T-helper 2 cell (primary cell): ENCODE measurements at regions not wholly inside any gene's neighbourhood (a gene's known extent, or its start where the extent isn't known, plus 50 kb on each side); places are given as distances from the start of the nearest gene placed in this dataset.
"Not testable (repeated sequence)": the region's sequence is repeated elsewhere in the genome, so short reads cannot be mapped to it uniquely, and the experiment has no call there.

Experiments
- DNase-seq, 5 experiments: peaks; one replicate each; pipeline versions ENCODE4 v3.0.0 to v3.0.0-alpha.2; 2012 to 2022

- no peak for DNase-seq
These were observed 190.3 kb downstream of the TMEM167A start for GRCh38 chr5:82886911-82887310.

- no peak for DNase-seq
These were observed 191.4 kb downstream of the TMEM167A start for GRCh38 chr5:82885627-82886389.

- DNase-seq: no peak
These were observed 192.2 kb downstream of the TMEM167A start for GRCh38 chr5:82884821-82885471.

- no peak for DNase-seq
These were observed 194.9 kb downstream of the TMEM167A start for GRCh38 chr5:82882316-82882715.

- DNase-seq: no peak
These were observed 195.5 kb downstream of the TMEM167A start for GRCh38 chr5:82881571-82882174.

GRCh38 chr5:82879089-82879488, 198.1 kb downstream of the TMEM167A start:
- no peak for DNase-seq

- no peak for DNase-seq
These were observed 203.7 kb downstream of the TMEM167A start for GRCh38 chr5:82873452-82873851.

- not testable (repeated sequence) for DNase-seq
These were observed 204.6 kb downstream of the TMEM167A start for GRCh38 chr5:82872321-82873288.

GRCh38 chr5:82865625-82866024, 211.6 kb downstream of the TMEM167A start:
- no peak for DNase-seq

GRCh38 chr5:82863266-82863665, 213.9 kb downstream of the TMEM167A start:
- no peak for DNase-seq

- DNase-seq: no peak
These were observed 214.5 kb downstream of the TMEM167A start for GRCh38 chr5:82862711-82863110.

GRCh38 chr5:82862261-82862660, 214.9 kb downstream of the TMEM167A start:
- DNase-seq: no peak

- no peak for DNase-seq
These were observed 215.5 kb downstream of the TMEM167A start for GRCh38 chr5:82861701-82862100.

GRCh38 chr5:82859451-82860140, 217.6 kb downstream of the TMEM167A start:
- DNase-seq: no peak

GRCh38 chr5:82858151-82859025, 218.8 kb downstream of the TMEM167A start:
- DNase-seq: no peak

GRCh38 chr5:82855893-82856550, 221.2 kb downstream of the TMEM167A start:
- no peak for DNase-seq

- no peak for DNase-seq
These were observed 222.2 kb downstream of the TMEM167A start for GRCh38 chr5:82854956-82855355.

- DNase-seq: no peak
These were observed 225.7 kb downstream of the TMEM167A start for GRCh38 chr5:82851471-82851870.

GRCh38 chr5:82850393-82850792, 226.8 kb downstream of the TMEM167A start:
- DNase-seq: no peak

- no peak for DNase-seq
These were observed 227.3 kb downstream of the TMEM167A start for GRCh38 chr5:82849885-82850284.
